ENCODE measurements at regions not wholly inside any gene's neighbourhood (a gene's known extent, or its start where the extent isn't known, plus 50 kb on each side); places are given as distances from the start of the nearest gene placed in this dataset.

DNA sequence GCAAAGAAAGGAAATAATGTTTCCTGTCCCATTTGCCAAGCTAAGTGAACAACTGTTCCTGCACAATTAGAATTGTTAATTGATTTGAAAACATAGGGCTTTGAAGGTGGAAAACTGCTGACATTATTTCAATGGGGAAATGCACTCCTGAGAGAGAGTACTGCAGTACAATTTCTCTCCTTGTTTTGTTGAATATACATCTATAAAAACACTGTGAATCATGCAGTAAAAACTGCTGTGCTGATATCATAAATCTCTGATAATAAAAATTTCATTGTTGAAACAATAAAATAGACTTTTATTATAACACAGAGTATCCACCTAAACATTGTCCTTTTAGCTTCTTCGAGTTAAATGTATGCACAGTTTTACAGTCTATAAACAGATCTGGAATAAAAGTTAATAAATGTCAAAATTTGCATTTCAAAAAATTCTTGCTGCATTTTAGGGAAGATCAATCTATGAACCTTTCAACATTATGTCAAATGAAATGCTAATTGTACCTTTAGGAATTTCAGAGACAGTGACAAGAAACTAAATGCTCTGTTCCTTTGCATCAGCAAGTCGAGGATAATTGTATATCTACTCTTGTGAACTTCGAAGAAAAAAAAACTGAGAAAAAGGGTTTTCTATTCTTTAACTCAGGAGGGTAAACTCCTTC is 328.2 kb upstream of the DACH1 start:
- intact Hi-C loops (cut with micrococcal nuclease; ENCODE audit: unreplicated experiment): no loop called here
- in situ Hi-C loops (cut with HindIII; ENCODE audit: extremely low pct_ligation_motif_present, low pct_unique_long_range_greater_than_20kb): no loop called here
- DNase-seq (ENCODE audit: low spot score) (no peak), FAIRE-seq (no peak), ATAC-seq (no peak)
- Histone ChIP-seq H3K36me3 (replicated peaks in 1 of 2; ENCODE audit: control insufficient read depth in 1 of 2, insufficient read depth in 2 of 2, low read length in 2 of 2) (no peaks in the 10 kb centered on the region), H2AFZ (ENCODE audit: low read length) (no peak overlapping the region), H3K27me3 (ENCODE audit: control insufficient read depth in 1 of 2, insufficient read depth in 2 of 2, low read length in 2 of 2) (no peaks in the 10 kb centered on the region), H3K79me2 (ENCODE audit: insufficient read depth, low read length) (no peaks in the 10 kb centered on the region), H3K27ac (ENCODE audit: extremely low read length, insufficient read depth, low read length) (no peak overlapping the region), H3K4me2 (ENCODE audit: low read depth, low read length) (no peak overlapping the region), H3K4me3 (replicated peaks in 1 of 3; ENCODE audit: insufficient read depth in 1 of 3, low read depth in 2 of 3, low read length in 3 of 3) (no peak overlapping the region), H4K20me1 (ENCODE audit: insufficient read depth, low read length) (no peaks in the 10 kb centered on the region), H3K9me3 (ENCODE audit: low read length) (no peaks in the 10 kb centered on the region), H3K4me1 (ENCODE audit: insufficient read depth, low read length) (no peaks in the 10 kb centered on the region), H3K9ac (ENCODE audit: insufficient read depth, low read depth, low read length) (no peak overlapping the region)
- BruUV-seq (replicated peaks): no TSS peak
- POLR2A ChIA-PET: no interaction called here
- TF ChIP-seq SRSF4 (IDR thresholded peaks at IDR 0.05; ENCODE audit: low read depth, low read length, poor library complexity, severe bottlenecking) (no peak), NFIB (CRISPR knock-in tag; IDR thresholded peaks at IDR 0.05; ENCODE audit: borderline replicate concordance) (no peak)
- TF ChIP-seq, protein P1, sequence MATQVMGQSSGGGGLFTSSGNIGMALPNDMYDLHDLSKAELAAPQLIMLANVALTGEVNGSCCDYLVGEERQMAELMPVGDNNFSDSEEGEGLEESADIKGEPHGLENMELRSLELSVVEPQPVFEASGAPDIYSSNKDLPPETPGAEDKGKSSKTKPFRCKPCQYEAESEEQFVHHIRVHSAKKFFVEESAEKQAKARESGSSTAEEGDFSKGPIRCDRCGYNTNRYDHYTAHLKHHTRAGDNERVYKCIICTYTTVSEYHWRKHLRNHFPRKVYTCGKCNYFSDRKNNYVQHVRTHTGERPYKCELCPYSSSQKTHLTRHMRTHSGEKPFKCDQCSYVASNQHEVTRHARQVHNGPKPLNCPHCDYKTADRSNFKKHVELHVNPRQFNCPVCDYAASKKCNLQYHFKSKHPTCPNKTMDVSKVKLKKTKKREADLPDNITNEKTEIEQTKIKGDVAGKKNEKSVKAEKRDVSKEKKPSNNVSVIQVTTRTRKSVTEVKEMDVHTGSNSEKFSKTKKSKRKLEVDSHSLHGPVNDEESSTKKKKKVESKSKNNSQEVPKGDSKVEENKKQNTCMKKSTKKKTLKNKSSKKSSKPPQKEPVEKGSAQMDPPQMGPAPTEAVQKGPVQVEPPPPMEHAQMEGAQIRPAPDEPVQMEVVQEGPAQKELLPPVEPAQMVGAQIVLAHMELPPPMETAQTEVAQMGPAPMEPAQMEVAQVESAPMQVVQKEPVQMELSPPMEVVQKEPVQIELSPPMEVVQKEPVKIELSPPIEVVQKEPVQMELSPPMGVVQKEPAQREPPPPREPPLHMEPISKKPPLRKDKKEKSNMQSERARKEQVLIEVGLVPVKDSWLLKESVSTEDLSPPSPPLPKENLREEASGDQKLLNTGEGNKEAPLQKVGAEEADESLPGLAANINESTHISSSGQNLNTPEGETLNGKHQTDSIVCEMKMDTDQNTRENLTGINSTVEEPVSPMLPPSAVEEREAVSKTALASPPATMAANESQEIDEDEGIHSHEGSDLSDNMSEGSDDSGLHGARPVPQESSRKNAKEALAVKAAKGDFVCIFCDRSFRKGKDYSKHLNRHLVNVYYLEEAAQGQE (IDR thresholded peaks at IDR 0.05; ENCODE audit: borderline replicate concordance in 1 of 2, low read depth in 1 of 2, low read length in 2 of 2): no peak
- CTCF ChIA-PET (ENCODE audit: low intra/inter-chr PET ratio, low total read pairs): no interaction called here
- 0% methylated on average over 3 of the region's 3 CpGs for WGBS (ENCODE audit: low lambda C conversion rate)

DNA sequence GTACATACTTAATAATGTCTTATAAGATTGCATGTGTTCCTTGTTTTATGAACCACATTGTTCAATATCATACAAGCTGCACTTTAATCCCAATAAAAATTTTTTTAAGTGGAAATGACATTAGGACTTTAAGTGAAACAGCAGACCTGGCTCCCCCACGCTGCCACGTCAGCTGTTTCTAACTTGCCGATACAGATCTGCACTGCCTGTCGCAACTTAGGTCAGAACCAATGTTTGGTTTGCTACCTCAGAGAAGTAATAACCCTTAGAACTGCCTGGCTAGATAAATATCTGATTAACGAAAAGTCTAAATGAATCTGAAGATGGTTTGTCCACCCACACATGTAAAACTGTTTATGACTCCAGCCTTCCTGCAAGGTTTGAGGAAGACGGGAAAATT is 327.5 kb upstream of the DACH1 start:
- DNase-seq (ENCODE audit: low spot score) (no peak), ATAC-seq (no peak), FAIRE-seq (no peak)
- WGBS (ENCODE audit: low lambda C conversion rate): 7% methylated on average over 6 of the region's 6 CpGs
- H2AFZ ChIP-seq (ENCODE audit: low read length): no peak overlapping the region
- intact Hi-C loops (cut with micrococcal nuclease; ENCODE audit: unreplicated experiment): no loop called here
- POLR2A ChIA-PET: no interaction called here
- no peak overlapping the region for H3K4me2 ChIP-seq (ENCODE audit: low read depth, low read length)
- in situ Hi-C loops (cut with HindIII; ENCODE audit: extremely low pct_ligation_motif_present, low pct_unique_long_range_greater_than_20kb): no loop called here
- TF ChIP-seq ZNF816 (CRISPR knock-in tag; IDR thresholded peaks at IDR 0.05; ENCODE audit: borderline replicate concordance) (no peak), MAFK (conservative IDR thresholded peaks at IDR 0.05 in 1 of 2, IDR thresholded peaks at IDR 0.05 in 1 of 2; ENCODE audit: low read length in 2 of 2) (peak; percentile 12 to 65; a peak in 2 of 4 replicates), RFX5 (IDR thresholded peaks at IDR 0.05; ENCODE audit: low read depth, low read length) (peak; percentile 85), KAT2B (IDR thresholded peaks at IDR 0.05; ENCODE audit: borderline replicate concordance, low read depth, low read length) (no peak), MAFF (IDR thresholded peaks at IDR 0.05; ENCODE audit: low read depth, low read length) (peak; percentile 52)
- TF ChIP-seq, protein P2, sequence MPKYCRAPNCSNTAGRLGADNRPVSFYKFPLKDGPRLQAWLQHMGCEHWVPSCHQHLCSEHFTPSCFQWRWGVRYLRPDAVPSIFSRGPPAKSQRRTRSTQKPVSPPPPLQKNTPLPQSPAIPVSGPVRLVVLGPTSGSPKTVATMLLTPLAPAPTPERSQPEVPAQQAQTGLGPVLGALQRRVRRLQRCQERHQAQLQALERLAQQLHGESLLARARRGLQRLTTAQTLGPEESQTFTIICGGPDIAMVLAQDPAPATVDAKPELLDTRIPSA (CRISPR knock-in tag; IDR thresholded peaks at IDR 0.05; ENCODE audit: borderline replicate concordance): no peak
- no peaks in the 10 kb centered on the region for H3K4me1 ChIP-seq (ENCODE audit: insufficient read depth, low read length)
- H3K9me3 ChIP-seq (ENCODE audit: low read length): no peaks in the 10 kb centered on the region
- H3K4me3 ChIP-seq (replicated peaks in 1 of 3; ENCODE audit: insufficient read depth in 1 of 3, low read depth in 2 of 3, low read length in 3 of 3): no peak overlapping the region
- no peak overlapping the region for H3K27ac ChIP-seq (ENCODE audit: extremely low read length, insufficient read depth, low read length)
- no peak overlapping the region for H3K9ac ChIP-seq (ENCODE audit: insufficient read depth, low read depth, low read length)
- no peaks in the 10 kb centered on the region for H3K27me3 ChIP-seq (ENCODE audit: control insufficient read depth in 1 of 2, insufficient read depth in 2 of 2, low read length in 2 of 2)
- BruUV-seq (replicated peaks): no TSS peak
- CTCF ChIA-PET (ENCODE audit: low intra/inter-chr PET ratio, low total read pairs): no interaction called here
- no peaks in the 10 kb centered on the region for H3K79me2 ChIP-seq (ENCODE audit: insufficient read depth, low read length)
- no peaks in the 10 kb centered on the region for H3K36me3 ChIP-seq (replicated peaks in 1 of 2; ENCODE audit: control insufficient read depth in 1 of 2, insufficient read depth in 2 of 2, low read length in 2 of 2)
- no peaks in the 10 kb centered on the region for H4K20me1 ChIP-seq (ENCODE audit: insufficient read depth, low read length)
